ENCODE measurements at regions not wholly inside any gene's neighbourhood (a gene's known extent, or its start where the extent isn't known, plus 50 kb on each side); places are given as distances from the start of the nearest gene placed in this dataset.

DNA sequence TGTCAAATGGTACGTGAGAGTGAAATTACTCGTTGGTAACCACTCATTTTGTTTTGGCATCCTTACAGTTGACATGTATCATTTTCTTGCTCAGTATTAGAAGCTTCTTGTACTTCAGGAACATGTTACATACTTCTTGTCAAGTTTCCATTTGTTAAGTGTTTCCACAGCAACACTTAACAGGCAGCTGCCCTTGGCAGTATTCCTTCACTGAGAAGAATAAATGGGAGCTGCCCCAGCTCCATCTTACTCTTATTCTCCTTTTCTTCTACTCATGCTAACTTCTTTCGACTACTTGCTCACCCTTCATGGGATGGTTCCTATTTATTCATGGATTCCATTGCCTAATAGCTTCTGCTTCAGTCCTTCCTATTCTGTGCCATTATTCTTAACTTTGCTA, 60.1 kb upstream of the TUBA3E start (continued):
- TF ChIP-seq WT1 (tag by site-specific recombination; IDR thresholded peaks at IDR 0.05) (no peak), ZNF843 (tag by site-specific recombination; IDR thresholded peaks at IDR 0.05) (no peak)

DNA sequence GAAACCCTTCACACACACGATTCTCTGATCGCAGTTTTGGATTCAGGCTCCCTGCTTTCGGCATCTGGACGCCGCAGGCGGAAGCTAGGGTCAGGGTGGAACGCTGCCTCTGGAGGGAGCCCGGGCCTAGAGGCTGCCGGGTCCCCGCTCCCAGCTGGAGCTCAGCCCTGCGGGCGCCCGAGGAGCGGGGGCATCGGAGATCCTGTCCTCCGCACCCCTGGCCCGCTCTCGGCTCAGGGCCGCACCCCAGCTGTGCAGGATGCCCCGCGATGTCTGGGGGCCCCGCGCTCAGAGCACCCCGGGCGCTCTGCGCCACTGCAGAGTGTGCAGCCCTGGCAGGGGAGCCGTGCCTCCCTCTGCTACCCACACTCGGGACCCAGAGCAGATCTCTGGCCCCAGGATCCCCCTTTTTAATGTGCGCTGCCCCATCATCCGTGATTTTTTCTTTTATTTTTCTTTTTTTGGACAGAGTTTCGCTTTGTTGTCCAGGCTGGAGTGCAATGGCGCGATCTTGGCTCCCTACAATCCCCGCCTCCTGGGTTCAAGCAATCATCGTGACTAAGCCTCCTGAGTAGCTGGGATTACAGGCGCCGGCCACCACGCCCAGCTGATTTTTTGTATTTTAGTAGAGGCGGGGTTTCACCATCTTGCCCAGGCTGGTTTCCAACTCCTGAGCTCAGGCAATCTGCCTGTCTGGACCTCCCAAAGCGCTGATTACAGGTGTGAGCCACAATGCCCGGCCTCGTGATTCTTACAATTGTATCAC, 54.8 kb upstream of the TUBA3E start:
- H3K36me3 ChIP-seq (ENCODE audit: control insufficient read depth in 2 of 2, insufficient read depth in 1 of 2, low read length in 2 of 2), result no peaks in the 10 kb centered on the region
- ChIA-PET CTCF (no interaction called here), POLR2A (no interaction called here)
- H3K4me3 ChIP-seq (ENCODE audit: low read depth, low read length), result no peak overlapping the region
- no peaks in the 10 kb centered on the region for H3K9me3 ChIP-seq (ENCODE audit: control insufficient read depth, insufficient read depth, low read depth, low read length)
- H3K27ac ChIP-seq (ENCODE audit: extremely low read depth, low read depth, low read length), result no peak overlapping the region
- TF ChIP-seq ZNF174 (tag by site-specific recombination; IDR thresholded peaks at IDR 0.05), result no peak
- no peak for TF ChIP-seq ZNF792 (tag by site-specific recombination; IDR thresholded peaks at IDR 0.05)
- TF ChIP-seq ZIC2 (tag by site-specific recombination; IDR thresholded peaks at IDR 0.05), result no peak
- TF ChIP-seq, protein P1, sequence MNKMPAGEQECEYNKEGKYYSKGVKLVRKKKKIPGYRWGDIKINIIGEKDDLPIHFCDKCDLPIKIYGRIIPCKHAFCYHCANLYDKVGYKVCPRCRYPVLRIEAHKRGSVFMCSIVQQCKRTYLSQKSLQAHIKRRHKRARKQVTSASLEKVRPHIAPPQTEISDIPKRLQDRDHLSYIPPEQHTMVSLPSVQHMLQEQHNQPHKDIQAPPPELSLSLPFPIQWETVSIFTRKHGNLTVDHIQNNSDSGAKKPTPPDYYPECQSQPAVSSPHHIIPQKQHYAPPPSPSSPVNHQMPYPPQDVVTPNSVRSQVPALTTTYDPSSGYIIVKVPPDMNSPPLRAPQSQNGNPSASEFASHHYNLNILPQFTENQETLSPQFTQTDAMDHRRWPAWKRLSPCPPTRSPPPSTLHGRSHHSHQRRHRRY (tag by site-specific recombination; IDR thresholded peaks at IDR 0.05), result no peak
- TF ChIP-seq ZSCAN16 (tag by site-specific recombination; IDR thresholded peaks at IDR 0.05), result no peak
- TF ChIP-seq ZNF274 (IDR thresholded peaks at IDR 0.05; ENCODE audit: low read length), result no peak
- TF ChIP-seq ZNF274 (tag by site-specific recombination; IDR thresholded peaks at IDR 0.05; ENCODE audit: borderline replicate concordance), result no peak
- no peak for TF ChIP-seq ZNF292 (tag by site-specific recombination; IDR thresholded peaks at IDR 0.05; ENCODE audit: borderline replicate concordance, low read depth)
- TF ChIP-seq, protein P2, sequence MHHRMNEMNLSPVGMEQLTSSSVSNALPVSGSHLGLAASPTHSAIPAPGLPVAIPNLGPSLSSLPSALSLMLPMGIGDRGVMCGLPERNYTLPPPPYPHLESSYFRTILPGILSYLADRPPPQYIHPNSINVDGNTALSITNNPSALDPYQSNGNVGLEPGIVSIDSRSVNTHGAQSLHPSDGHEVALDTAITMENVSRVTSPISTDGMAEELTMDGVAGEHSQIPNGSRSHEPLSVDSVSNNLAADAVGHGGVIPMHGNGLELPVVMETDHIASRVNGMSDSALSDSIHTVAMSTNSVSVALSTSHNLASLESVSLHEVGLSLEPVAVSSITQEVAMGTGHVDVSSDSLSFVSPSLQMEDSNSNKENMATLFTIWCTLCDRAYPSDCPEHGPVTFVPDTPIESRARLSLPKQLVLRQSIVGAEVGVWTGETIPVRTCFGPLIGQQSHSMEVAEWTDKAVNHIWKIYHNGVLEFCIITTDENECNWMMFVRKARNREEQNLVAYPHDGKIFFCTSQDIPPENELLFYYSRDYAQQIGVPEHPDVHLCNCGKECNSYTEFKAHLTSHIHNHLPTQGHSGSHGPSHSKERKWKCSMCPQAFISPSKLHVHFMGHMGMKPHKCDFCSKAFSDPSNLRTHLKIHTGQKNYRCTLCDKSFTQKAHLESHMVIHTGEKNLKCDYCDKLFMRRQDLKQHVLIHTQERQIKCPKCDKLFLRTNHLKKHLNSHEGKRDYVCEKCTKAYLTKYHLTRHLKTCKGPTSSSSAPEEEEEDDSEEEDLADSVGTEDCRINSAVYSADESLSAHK (tag by site-specific recombination; IDR thresholded peaks at IDR 0.05), result no peak
- TF ChIP-seq SETDB1 (IDR thresholded peaks at IDR 0.05; ENCODE audit: insufficient read length, low read length), result no peak
- TF ChIP-seq, protein P3, sequence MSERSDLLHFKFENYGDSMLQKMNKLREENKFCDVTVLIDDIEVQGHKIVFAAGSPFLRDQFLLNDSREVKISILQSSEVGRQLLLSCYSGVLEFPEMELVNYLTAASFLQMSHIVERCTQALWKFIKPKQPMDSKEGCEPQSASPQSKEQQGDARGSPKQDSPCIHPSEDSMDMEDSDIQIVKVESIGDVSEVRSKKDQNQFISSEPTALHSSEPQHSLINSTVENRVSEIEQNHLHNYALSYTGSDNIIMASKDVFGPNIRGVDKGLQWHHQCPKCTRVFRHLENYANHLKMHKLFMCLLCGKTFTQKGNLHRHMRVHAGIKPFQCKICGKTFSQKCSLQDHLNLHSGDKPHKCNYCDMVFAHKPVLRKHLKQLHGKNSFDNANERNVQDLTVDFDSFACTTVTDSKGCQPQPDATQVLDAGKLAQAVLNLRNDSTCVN (tag by site-specific recombination; optimal IDR thresholded peaks at IDR 0.05), result no peak
- TF ChIP-seq ZNF791 (tag by site-specific recombination; IDR thresholded peaks at IDR 0.05), result no peak
- TF ChIP-seq ZNF514 (tag by site-specific recombination; IDR thresholded peaks at IDR 0.05), result no peak
- TF ChIP-seq, protein P4, sequence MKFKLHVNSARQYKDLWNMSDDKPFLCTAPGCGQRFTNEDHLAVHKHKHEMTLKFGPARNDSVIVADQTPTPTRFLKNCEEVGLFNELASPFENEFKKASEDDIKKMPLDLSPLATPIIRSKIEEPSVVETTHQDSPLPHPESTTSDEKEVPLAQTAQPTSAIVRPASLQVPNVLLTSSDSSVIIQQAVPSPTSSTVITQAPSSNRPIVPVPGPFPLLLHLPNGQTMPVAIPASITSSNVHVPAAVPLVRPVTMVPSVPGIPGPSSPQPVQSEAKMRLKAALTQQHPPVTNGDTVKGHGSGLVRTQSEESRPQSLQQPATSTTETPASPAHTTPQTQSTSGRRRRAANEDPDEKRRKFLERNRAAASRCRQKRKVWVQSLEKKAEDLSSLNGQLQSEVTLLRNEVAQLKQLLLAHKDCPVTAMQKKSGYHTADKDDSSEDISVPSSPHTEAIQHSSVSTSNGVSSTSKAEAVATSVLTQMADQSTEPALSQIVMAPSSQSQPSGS (tag by site-specific recombination; IDR thresholded peaks at IDR 0.05; ENCODE audit: low read depth), result no peak
- TF ChIP-seq ZNF548 (tag by site-specific recombination; IDR thresholded peaks at IDR 0.05), result no peak
- H3K4me1 ChIP-seq (ENCODE audit: control insufficient read depth, insufficient read depth, low read length), result no peaks in the 10 kb centered on the region
